ENCODE measurements at regions not wholly inside any gene's neighbourhood (a gene's known extent, or its start where the extent isn't known, plus 50 kb on each side); places are given as distances from the start of the nearest gene placed in this dataset.
"Not testable (repeated sequence)": the region's sequence is repeated elsewhere in the genome, so short reads cannot be mapped to it uniquely, and the experiment has no call there.

GRCh38 chr4:178165251-178165950 lies 723.2 kb upstream of the AGA start:
- peak; percentile 5 for DNase-seq (ENCODE audit: low spot score)

- DNase-seq (ENCODE audit: low spot score): peak; percentile 25
Observed at GRCh38 chr4:178165951-178166308, 723.7 kb upstream of the AGA start.

GRCh38 chr4:178173771-178174170 lies 731.5 kb upstream of the AGA start:
- DNase-seq (ENCODE audit: low spot score): no peak

GRCh38 chr4:178174756-178175155 lies 732.5 kb upstream of the AGA start:
- DNase-seq (ENCODE audit: low spot score): no peak

GRCh38 chr4:178185517-178185916 lies 743.3 kb upstream of the AGA start:
- no peak for DNase-seq (ENCODE audit: low spot score)

GRCh38 chr4:178192611-178193010 lies 750.4 kb upstream of the AGA start:
- DNase-seq (ENCODE audit: low spot score): no peak

- no peak for DNase-seq (ENCODE audit: low spot score)
Observed at GRCh38 chr4:178196751-178197374, 754.6 kb upstream of the AGA start.

GRCh38 chr4:178198691-178199090 lies 756.5 kb upstream of the AGA start:
- peak; percentile 18 for DNase-seq (ENCODE audit: low spot score)

- DNase-seq (ENCODE audit: low spot score): no peak
Observed at GRCh38 chr4:178202422-178202821, 760.2 kb upstream of the AGA start.

- no peak for DNase-seq (ENCODE audit: low spot score)
Observed at GRCh38 chr4:178205826-178206225, 763.6 kb upstream of the AGA start.

GRCh38 chr4:178215309-178215708 lies 773.1 kb upstream of the AGA start:
- DNase-seq (ENCODE audit: low spot score): no peak

- DNase-seq (ENCODE audit: low spot score): no peak
Observed at GRCh38 chr4:178215763-178216162, 773.5 kb upstream of the AGA start.

- not testable (repeated sequence) for DNase-seq (ENCODE audit: low spot score)
Observed at GRCh38 chr4:178226421-178226820, 784.2 kb upstream of the AGA start.

- no peak for DNase-seq (ENCODE audit: low spot score)
Observed at GRCh38 chr4:178233906-178234305, 791.7 kb upstream of the AGA start.

GRCh38 chr4:178240891-178241290 lies 798.7 kb upstream of the AGA start:
- DNase-seq (ENCODE audit: low spot score): no peak

GRCh38 chr4:178241601-178242118 lies 799.4 kb upstream of the AGA start:
- no peak for DNase-seq (ENCODE audit: low spot score)

GRCh38 chr4:178242655-178243054 lies 800.4 kb upstream of the AGA start:
- DNase-seq (ENCODE audit: low spot score): no peak

GRCh38 chr4:178244785-178245184 lies 802.5 kb upstream of the AGA start:
- no peak for DNase-seq (ENCODE audit: low spot score)

GRCh38 chr4:178255172-178255571 lies 812.9 kb upstream of the AGA start:
- DNase-seq (ENCODE audit: low spot score): no peak

- DNase-seq (ENCODE audit: low spot score): no peak
Observed at GRCh38 chr4:178258603-178259002, 816.4 kb upstream of the AGA start.

- DNase-seq (ENCODE audit: low spot score): no peak
Observed at GRCh38 chr4:178259566-178259965, 817.3 kb upstream of the AGA start.

- DNase-seq (ENCODE audit: low spot score): no peak
Observed at GRCh38 chr4:178264001-178264400, 821.8 kb upstream of the AGA start.

- no peak for DNase-seq (ENCODE audit: low spot score)
Observed at GRCh38 chr4:178271386-178271785, 829.1 kb upstream of the AGA start.

Data from umbilical cord (tissue), 1 donor.